NT2/D1 (cell line): ENCODE measurements at regions not wholly inside any gene's neighbourhood (a gene's known extent, or its start where the extent isn't known, plus 50 kb on each side); places are given as distances from the start of the nearest gene placed in this dataset.

ENCODE experiments used
- SUZ12 ChIP-seq: IDR thresholded peaks from 2 replicates; pipeline ENCODE4 v1.6.1; 2011; ENCODE audit not compliant: insufficient read length, insufficient read depth; ENCODE audit errors: extremely low read depth
- YY1 ChIP-seq: IDR thresholded peaks from 2 replicates; pipeline ENCODE4 v1.6.1; 2011; ENCODE audit not compliant: insufficient read length, insufficient read depth
- ZNF274 ChIP-seq: IDR thresholded peaks from 2 replicates; pipeline ENCODE4 v1.6.1; 2011; ENCODE audit warnings: mild to moderate bottlenecking, low read depth, low read length

DNA sequence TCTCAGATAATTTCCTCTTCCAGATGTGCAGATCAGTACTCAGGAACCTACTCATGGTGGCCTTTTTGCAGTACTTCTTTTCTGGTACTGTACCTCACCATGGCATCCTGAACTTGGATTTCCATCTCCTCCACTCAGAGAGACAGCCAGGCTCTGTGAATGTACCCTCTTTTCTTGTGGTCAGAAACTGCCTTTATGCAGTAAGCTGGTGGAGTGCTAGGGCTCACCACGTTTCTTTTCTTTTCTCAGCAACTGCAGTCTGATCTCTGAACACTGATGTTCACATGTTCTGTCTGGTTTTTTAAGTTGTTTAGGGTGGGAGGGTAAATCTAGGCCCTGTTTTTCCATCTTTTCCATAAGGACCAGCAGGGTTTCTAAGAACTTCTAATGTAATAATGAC is 99.8 kb upstream of the NRXN3 start:
- TF ChIP-seq ZNF274 (no peak), SUZ12 (no peak), YY1 (no peak)
